IPS DF 6.9 (cell line): ENCODE measurements at regions not wholly inside any gene's neighbourhood (a gene's known extent, or its start where the extent isn't known, plus 50 kb on each side); places are given as distances from the start of the nearest gene placed in this dataset.
"Not testable (repeated sequence)": the region's sequence is repeated elsewhere in the genome, so short reads cannot be mapped to it uniquely, and the experiment has no call there.

Experiments used
- DNase-seq: peaks from one replicate; pipeline ENCODE4 v3.0.0-alpha.2; 2013; ENCODE audit warnings: low read depth, low spot score
- H3K27ac ChIP-seq: one replicate; pipeline ENCODE4 v1.5.1; 2013; ENCODE audit warnings: low read length, control low read depth
- H3K27me3 ChIP-seq: 2 replicates; pipeline ENCODE4 v1.6.1; 2013; ENCODE audit warnings: mild to moderate bottlenecking, low read length; ENCODE audit not compliant: control insufficient read depth, insufficient read depth
- H3K36me3 ChIP-seq: 2 replicates; pipeline ENCODE4 v1.6.1; 2013; ENCODE audit warnings: low read length; ENCODE audit not compliant: control insufficient read depth, insufficient read depth
- H3K4me1 ChIP-seq: 2 replicates; pipeline ENCODE4 v1.6.1; 2013; ENCODE audit warnings: low read length; ENCODE audit not compliant: control insufficient read depth, insufficient read depth
- H3K4me3 ChIP-seq: 2 replicates; pipeline ENCODE4 v1.5.1; 2013; ENCODE audit warnings: mild to moderate bottlenecking, low read length
- H3K9me3 ChIP-seq: 2 replicates; pipeline ENCODE4 v1.6.1; 2013; ENCODE audit warnings: low read length, inconsistent platforms; ENCODE audit not compliant: control insufficient read depth, insufficient read depth
- WGBS: extraction: QIAGEN DNeasy Blood & Tissue Kit; methylation state at CpG from one replicate; pipeline ENCODE4 v1.1.7; 2013; ENCODE audit warnings: mixed read lengths, missing lambda C conversion rate; ENCODE audit not compliant: insufficient read length, insufficient coverage; 5-methylcytosine and 5-hydroxymethylcytosine counted together

GRCh38 chr2:47690706-47691325, 92.1 kb upstream of the MSH6 start:
- not testable (repeated sequence) for H3K9me3 ChIP-seq, H3K27ac ChIP-seq, H3K4me3 ChIP-seq, H3K36me3 ChIP-seq, H3K27me3 ChIP-seq, DNase-seq, H3K4me1 ChIP-seq
- WGBS, result no CpG with 5 or more reads among the region's 44 CpGs

DNA sequence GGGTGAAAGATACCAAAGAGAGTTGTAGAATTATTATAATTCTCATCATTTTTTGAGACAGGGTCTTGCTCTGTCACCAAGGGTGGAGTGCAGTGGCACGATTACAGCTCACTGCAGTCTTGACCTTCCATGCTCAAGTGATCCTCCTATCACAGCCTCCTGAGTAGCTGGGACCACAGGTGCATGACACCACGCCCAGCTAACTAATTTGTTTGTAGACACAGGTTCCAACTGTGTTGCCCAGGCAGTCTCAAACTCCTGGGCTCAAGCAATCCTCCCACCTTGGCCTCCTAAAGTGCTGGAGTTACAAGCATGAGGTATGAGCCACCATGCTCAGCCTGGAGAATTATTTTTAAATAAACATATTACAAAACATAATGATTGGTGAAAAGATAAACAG, 92.8 kb upstream of the MSH6 start:
- no peak for DNase-seq
- H3K27ac ChIP-seq, result no peak overlapping the region
- WGBS, result no CpG with 5 or more reads among the region's 2 CpGs
- no peaks in the 10 kb centered on the region for H3K9me3 ChIP-seq
- H3K36me3 ChIP-seq, result no peaks in the 10 kb centered on the region
- H3K27me3 ChIP-seq, result no peaks in the 10 kb centered on the region
- H3K4me1 ChIP-seq, result peaks cover 4% of the 10 kb centered on the region; the same call in 1 of the 2 replicates
- no peak overlapping the region for H3K4me3 ChIP-seq

GRCh38 chr2:47689118-47689517, 93.8 kb upstream of the MSH6 start:
- H3K4me3 ChIP-seq, H3K27ac ChIP-seq: not testable (repeated sequence)

DNA sequence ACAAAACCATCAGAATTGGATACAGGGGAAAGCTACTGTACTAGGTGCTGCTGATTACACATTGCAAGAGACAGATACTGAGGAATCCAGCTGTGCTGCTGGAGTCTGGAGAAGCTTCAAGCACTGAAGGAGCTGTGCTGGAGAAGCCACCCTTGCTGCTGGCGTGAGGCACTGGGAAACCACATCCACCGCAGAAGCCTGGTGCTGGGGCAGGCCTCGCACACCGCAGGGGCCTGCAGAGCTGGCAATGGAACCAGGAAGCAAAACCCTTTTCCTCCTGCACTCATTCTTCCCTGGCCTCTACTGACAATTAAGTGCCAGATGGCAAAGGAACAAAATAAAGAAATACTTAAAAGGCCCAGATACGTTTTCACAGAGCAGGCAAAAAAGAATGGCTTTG, 94.4 kb upstream of the MSH6 start:
- no peak overlapping the region for H3K27ac ChIP-seq
- WGBS, result no CpG with 5 or more reads among the region's 5 CpGs
- H3K4me1 ChIP-seq, result 0 out of 2 replicates have a peak, but pooled peaks cover 2% of the 10 kb centered on the region

More at GRCh38 chr2:47689118-47689517, 93.8 kb upstream of the MSH6 start:
- not testable (repeated sequence) for H3K36me3 ChIP-seq, H3K9me3 ChIP-seq, H3K4me1 ChIP-seq, H3K27me3 ChIP-seq, DNase-seq
- no CpG with 5 or more reads among the region's 4 CpGs for WGBS

DNA sequence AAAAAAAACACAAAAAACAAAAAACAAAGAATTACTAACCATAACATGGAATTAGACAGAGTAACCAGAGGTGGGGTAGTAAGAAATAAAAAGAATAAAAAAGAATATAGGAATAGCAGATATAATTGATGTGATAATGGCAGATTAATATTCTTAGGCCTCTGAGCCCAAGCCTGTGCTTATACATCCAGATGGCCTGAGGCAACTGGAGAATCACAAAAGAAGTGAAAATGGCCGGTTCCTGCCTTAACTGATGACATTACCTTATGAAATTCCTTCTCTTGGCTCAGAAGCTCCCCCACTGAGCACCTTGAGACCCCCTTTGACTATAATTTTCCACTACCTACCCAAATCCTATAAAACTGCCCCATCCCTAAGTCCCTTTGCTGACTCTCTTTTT, 95.1 kb upstream of the MSH6 start:
- Histone ChIP-seq H3K9me3 (no peaks in the 10 kb centered on the region), H3K27me3 (no peaks in the 10 kb centered on the region), H3K27ac (no peak overlapping the region), H3K36me3 (no peaks in the 10 kb centered on the region), H3K4me1 (0 out of 2 replicates have a peak, but pooled peaks cover 2% of the 10 kb centered on the region), H3K4me3 (no peak overlapping the region)
- no peak for DNase-seq
- no CpG with 5 or more reads among the region's 1 CpG for WGBS

More for the DNA sequence above, 94.4 kb upstream of the MSH6 start:
- no peaks in the 10 kb centered on the region for H3K36me3 ChIP-seq
- no peak for DNase-seq
- no peak overlapping the region for H3K4me3 ChIP-seq
- no peaks in the 10 kb centered on the region for H3K27me3 ChIP-seq
- no peaks in the 10 kb centered on the region for H3K9me3 ChIP-seq

DNA sequence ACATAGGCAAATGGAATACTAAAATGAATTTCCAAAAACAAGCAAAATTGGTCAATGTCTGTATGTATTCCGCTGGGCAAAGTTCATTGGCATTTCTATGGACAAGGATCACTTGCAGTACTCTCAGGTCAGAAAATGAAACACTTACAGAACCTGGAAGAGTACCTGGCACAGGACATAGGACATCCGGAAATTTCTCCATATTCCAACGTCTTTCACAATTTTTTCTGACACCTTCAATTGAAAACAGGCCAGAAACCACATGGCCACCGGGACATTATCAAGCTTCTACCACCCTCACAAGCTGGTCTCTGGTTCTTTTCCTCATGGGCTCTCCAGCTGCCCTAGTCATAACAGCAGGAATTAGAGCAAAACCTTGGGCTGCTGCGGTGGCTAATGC, 96.9 kb upstream of the MSH6 start:
- no peaks in the 10 kb centered on the region for H3K9me3 ChIP-seq
- DNase-seq, result no peak
- H3K4me1 ChIP-seq, result 0 out of 2 replicates have a peak, but pooled peaks cover 2% of the 10 kb centered on the region
- WGBS, result no CpG with 5 or more reads among the region's 5 CpGs
- no peak overlapping the region for H3K27ac ChIP-seq
- H3K4me3 ChIP-seq, result no peak overlapping the region
- H3K27me3 ChIP-seq, result no peaks in the 10 kb centered on the region
- no peaks in the 10 kb centered on the region for H3K36me3 ChIP-seq

GRCh38 chr2:47682216-47682749, 100.7 kb upstream of the MSH6 start:
- WGBS, result no CpG with 5 or more reads among the region's 8 CpGs
- H3K4me1 ChIP-seq, result no peaks in the 10 kb centered on the region
- H3K4me3 ChIP-seq, result no peak overlapping the region
- no peaks in the 10 kb centered on the region for H3K36me3 ChIP-seq
- DNase-seq, result no peak
- H3K27me3 ChIP-seq, result no peaks in the 10 kb centered on the region
- no peaks in the 10 kb centered on the region for H3K9me3 ChIP-seq
- no peak overlapping the region for H3K27ac ChIP-seq

GRCh38 chr2:47676261-47676926, 105.6 kb upstream of the KCNK12 start:
- Histone ChIP-seq H3K9me3 (no peaks in the 10 kb centered on the region), H3K4me1 (no peaks in the 10 kb centered on the region), H3K4me3 (no peak overlapping the region), H3K27ac (no peak overlapping the region), H3K27me3 (no peaks in the 10 kb centered on the region), H3K36me3 (no peaks in the 10 kb centered on the region)
- DNase-seq, result no peak
- no CpG with 5 or more reads among the region's 6 CpGs for WGBS

- no peak overlapping the region for H3K4me3 ChIP-seq
- no peak overlapping the region for H3K27ac ChIP-seq
- no peaks in the 10 kb centered on the region for H3K9me3 ChIP-seq
- WGBS, result no CpG with 5 or more reads among the region's 2 CpGs
- H3K4me1 ChIP-seq, result no peaks in the 10 kb centered on the region
- DNase-seq, result no peak
- H3K27me3 ChIP-seq, result no peaks in the 10 kb centered on the region
- no peaks in the 10 kb centered on the region for H3K36me3 ChIP-seq
Observed at GRCh38 chr2:47675196-47675825, 104.5 kb upstream of the KCNK12 start.

DNA sequence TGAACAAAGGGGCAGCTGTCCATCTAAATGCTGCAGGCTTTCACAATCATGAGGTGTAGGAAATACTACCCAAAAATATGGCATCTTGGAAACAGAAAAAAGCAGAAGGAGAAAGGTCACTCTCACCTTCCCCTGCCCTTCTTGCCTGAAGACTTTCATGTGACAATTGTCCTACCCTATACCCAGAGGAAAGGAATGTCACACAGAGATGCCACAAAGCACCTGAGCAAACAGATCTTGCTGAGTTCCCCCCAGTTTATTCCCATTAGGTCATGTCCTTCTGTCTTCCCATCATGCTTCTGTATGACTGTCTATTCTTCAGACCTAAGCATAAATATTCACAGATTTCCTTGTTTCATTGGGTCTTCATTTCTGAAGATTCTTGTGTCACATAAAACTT, 95.5 kb upstream of the KCNK12 start:
- Histone ChIP-seq H3K4me3 (no peak overlapping the region), H3K4me1 (no peaks in the 10 kb centered on the region; the same call in 1 of the 2 replicates), H3K9me3 (no peaks in the 10 kb centered on the region), H3K27ac (no peak overlapping the region), H3K36me3 (no peaks in the 10 kb centered on the region), H3K27me3 (no peaks in the 10 kb centered on the region)
- no peak for DNase-seq
